DMS79 (cell line): ENCODE measurements at regions not wholly inside any gene's neighbourhood (a gene's known extent, or its start where the extent isn't known, plus 50 kb on each side); places are given as distances from the start of the nearest gene placed in this dataset.

Experiments used
- DNase-seq: peaks from one replicate; lab custom pipeline; 2025; lab: John Stamatoyannopoulos, UW

DNA sequence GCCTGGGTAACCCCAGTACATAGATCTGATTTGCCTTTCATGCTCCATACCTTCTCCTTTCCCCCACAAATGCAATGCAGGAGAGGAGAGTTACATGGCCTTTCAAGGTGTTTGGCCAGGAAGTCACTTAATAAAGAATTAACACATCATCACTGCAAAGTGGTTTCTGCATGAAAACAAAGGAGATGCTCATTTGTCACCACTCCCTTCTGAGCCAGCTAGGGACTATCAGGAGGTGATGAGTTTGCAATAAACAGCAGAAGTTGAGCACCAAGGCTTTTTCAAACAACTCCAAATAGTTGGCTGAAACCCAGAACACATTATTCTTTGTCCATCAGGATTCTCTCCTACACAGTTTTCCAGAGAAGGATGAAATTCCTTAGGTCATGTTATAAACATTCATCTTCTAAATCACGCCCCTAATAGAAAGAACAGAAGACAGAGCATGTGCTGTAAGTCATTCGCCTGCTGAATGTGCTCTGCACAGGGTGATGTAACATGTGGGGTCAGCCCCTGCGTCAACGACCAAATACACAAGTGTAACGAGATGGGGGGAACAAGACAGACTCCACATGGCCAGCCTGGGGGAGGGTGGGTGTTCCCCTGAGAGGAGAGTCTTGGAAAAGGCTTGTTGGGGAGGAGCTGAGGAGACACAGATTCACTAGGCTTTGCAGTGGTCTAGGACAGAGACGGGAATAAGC is 87.3 kb upstream of the RMDN2 start:
- no peak for DNase-seq

- no peak for DNase-seq
Observed at GRCh38 chr2:37838541-37839167, 86.4 kb upstream of the RMDN2 start.

GRCh38 chr2:37839991-37840390 is 85.1 kb upstream of the RMDN2 start:
- DNase-seq = no peak

DNA sequence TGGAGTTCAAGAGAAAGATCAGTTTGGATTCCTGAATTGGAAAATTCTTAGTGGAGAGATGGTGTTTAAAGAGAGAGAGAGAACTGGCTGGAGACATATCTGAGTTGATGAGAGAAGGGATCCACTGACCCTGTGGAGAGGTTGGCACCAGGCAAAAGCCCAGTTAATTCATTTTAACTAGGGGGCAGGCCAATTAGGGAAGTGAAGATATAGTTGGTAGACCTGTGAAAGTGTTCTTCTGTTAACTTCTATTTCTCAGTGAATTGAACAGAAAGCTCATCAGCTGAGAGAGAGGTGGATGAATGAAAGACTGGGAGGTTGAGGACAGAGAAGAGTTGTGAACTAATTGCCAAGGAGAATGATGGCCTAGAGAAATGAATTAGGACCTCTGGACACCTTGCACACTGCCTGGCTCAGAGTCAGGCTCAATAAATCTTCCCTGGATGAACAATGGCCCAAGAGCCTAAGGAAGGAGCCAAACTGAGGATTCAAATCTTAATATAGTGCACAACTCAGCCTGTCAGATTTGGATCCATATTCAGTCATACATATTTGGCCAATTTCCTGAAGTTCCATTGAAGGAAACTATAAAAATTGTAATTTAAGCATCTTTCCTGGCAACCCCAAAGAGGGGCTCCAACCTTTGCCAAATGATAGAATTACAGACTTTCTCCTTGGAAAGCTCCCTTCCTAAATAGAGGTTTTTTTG is 82.2 kb upstream of the RMDN2 start:
- no peak for DNase-seq

DNA sequence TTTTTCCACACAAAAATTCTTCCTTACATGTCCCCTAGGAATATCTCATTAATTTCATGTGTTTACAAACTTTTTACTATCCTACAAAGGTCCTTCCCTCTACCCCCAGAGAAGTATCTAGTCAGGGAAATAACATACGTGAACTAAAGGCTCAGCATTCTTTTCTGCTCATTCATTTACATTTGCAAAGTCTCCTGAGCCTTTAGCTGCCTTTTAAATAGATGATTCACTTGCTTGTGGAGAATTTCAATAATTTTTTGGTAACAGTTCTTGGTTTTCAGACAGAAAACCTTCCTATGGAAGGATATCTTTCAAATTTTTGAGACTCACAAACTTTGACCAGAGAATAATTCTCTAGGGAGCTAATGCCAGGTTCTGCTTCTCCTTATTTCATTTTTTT is 81.5 kb upstream of the RMDN2 start:
- DNase-seq = no peak

DNA sequence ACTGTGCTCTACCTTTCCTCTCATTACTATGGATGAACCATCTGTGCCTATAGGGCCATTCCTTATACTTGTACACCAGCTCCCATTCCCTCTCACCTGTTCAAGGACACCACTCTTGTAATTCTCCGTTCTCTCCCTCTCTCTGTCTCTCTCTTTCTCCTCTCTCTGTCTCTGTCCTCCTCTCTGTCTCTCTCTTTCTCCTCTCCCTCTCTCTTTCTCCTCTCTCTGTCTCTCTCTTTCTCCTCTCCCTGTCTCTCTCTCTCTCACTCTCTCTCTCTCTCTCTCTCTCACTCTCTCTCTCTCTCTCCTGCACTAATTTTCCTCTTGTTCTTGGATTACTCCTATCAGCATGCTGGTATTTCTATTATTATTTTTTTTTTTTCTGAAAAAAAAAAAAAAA is 78.9 kb upstream of the RMDN2 start:
- no peak for DNase-seq

DNA sequence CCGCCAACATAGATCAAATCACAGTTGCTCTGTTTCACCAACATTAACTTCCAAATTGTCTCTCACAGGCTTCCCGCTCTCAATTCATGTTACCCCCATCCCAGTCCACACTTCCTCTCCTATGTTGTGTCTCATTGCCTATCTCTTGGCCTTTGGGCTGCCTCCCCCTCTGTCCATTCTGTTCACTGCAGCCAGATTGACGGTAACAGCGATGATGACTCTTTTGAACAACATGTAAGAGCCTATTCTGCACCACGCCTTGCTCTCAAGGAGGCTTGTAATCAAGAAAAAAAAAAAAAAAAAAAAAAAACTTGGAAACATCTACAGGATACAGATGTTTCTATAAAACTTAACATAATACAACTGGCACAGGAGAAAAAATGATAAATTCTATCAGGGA is 77.3 kb upstream of the RMDN2 start:
- no peak for DNase-seq

- no peak for DNase-seq
Observed at GRCh38 chr2:37848451-37848850, 76.6 kb upstream of the RMDN2 start.

- DNase-seq = no peak
Observed at GRCh38 chr2:37849911-37850310, 75.2 kb upstream of the RMDN2 start.

GRCh38 chr2:37851428-37851827 is 73.7 kb upstream of the RMDN2 start:
- DNase-seq = no peak

DNA sequence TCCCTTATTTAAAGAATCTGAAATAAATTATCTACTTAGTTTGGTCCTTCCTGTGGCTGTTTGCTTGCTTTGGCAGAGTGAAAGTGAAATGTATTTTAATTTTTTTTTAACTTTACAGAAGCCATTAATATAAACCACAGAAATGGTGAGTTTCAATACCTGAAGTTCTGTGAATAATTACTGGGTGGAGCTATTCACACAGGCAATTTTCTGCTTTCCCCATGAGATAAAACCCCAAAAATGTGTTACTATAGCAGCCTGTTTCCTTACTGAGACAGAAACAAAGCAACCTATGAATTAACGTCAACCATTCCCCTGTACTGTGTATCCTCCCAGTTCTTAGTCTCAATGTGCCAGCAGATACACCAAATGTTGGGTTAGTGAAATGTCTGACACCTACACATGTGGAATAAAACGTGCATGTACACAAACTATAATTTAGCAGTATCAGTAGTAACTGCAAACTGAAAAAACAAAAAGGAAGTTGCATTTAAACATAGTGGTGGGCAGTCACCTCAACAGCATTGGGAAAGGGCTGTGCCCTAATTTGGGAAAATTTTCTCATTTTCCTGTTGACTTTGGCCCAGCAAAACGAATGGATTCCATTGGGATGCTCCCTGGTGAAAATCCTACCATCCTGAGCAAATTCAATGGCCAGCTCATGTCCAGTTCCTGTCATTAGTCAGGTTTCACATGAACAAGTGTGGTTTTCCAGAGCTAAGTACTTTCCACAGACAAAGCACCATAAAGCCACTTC is 73.1 kb upstream of the RMDN2 start:
- no peak for DNase-seq

DNA sequence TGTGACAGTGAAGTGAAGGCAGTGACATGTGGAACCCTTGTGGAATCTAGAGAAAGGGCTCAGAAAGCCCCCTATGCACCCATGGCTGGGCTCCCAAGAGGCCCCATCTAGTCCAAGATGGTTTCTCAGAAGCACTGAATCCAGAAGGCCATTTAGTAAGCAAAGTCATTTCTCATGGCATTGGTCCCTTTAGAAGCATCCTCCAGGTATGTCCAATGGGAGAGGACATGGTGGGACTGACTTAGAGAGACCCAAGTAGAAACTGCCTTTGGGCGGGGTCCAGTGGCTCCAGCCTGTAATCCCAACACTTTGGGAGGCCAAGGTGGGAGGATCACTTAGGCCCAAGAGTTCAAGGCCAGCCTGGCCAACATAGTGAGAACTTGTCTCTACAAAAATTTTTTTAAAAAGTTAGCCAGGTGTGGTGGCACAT is 72.5 kb upstream of the RMDN2 start:
- DNase-seq = no peak

DNA sequence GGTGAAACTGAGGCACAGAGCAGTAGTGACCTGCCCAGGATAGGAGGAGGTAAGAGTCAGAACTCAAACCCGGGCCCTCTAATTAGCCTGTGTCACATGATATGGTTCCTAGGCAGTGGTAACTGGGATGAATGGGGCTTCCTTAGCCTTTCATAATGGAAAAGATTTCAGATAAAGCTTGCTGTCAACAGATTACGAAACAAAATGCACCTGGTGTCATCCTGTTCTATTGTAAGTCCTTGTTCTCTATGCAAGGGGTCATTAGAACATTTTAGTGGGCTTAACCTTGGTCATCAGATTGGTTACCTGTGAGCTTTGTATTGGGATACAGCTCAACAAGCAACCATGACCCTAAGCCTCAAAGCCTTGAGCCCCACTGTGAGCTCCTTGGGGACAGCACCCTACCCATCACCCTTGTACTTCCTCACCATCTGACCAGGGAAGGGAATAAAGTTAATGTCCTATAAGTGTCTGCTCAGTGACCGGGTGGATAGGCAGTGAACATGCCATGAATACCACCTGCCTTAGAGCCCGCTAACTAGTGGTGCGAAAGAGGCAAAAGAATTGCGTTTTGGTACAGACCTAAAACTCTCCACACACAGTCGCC is 70.3 kb upstream of the RMDN2 start:
- no peak for DNase-seq

- no peak for DNase-seq
Observed at GRCh38 chr2:37855283-37856041, 69.6 kb upstream of the RMDN2 start.

DNA sequence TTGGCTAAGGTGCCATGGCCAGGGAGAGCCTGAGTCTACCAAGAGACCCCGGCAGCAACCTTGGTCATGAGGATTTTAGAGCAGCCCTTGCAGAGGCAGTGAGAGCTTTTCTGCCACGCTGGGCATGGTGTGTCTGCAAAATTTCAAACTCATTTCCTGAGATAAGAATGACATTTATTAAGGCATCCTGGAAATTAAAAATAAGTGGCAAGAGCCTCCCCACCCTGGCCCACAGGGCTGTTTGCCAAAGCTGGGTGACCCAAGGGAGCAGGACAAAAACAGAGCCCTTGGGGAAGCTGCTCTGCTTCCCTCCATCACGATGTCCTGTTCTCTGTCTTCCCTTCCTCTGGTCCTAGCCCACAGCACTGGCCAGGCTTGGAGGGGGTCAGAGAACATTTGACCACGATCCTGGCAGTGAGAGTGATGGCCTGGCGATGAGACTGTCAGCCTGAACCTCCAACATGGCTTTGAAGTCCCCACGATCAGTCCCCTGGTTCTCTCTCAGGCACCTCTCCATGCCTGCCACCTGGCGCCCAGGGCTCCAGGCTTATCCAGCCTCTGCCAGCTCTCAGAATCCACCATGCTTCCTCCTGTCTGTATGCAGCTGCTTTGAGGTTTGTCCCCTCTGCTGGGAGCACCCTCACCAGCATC is 68.9 kb upstream of the RMDN2 start:
- no peak for DNase-seq

DNA sequence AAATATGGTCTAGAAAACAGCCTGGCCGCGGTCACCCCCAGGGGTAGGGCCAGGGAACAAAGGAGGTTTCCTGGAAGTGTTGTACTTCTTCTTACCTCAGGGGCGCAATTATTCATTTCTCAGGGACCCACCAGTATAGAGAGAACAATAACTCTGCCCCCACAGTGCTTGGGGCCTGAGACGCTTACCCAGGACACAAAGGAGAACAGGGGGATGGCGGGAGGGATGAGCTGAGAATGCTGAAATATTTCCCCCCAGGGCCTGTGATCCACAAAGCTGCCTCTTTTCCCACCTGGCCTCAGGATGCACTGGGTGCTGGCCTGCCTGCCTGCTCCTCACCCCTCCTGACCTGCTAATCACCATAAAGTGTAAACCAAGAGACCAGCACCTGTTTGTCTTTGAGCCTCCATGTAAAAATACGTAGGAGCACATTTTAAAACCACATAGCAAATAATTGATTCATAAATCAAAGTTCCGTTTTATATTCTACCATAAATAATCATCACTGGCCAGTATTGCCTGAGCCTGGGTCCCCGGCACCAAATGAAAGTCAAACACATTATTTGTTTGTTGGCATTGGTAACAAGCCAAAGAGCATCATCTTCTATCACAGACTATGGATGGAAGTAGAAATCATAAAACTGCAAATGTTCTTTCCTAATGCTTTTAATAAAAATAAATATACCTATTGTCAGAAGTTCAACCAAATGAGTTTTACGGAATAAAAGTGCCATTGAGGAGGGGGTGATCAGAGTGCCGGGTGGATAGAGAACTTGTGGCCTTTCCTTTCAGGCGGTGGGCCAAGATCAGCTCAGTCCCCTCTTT is 67.3 kb upstream of the RMDN2 start:
- DNase-seq = no peak

DNA sequence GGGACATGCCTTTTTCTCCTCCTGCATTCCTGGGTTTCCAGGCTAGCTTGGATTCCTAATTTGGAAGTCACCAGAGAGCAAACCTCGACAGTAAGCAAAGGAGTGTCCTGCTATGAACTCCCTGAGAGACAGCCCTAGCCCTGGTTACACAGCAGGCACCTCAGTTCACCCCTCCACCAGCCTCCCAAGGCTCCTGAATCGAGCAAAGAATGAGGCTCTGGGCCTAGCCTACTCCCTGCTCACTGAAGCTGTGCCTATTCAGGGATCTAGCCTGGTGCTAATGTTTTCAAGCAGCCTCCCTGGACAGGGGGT is 66.7 kb upstream of the RMDN2 start:
- no peak for DNase-seq

GRCh38 chr2:37858725-37859267 is 66.3 kb upstream of the RMDN2 start:
- DNase-seq = no peak

- DNase-seq = no peak
Observed at GRCh38 chr2:37862620-37863019, 62.5 kb upstream of the RMDN2 start.

- DNase-seq = no peak
Observed at GRCh38 chr2:37864217-37864616, 60.9 kb upstream of the RMDN2 start.
